ENCODE measurements at regions not wholly inside any gene's neighbourhood (a gene's known extent, or its start where the extent isn't known, plus 50 kb on each side); places are given as distances from the start of the nearest gene placed in this dataset.

DNA sequence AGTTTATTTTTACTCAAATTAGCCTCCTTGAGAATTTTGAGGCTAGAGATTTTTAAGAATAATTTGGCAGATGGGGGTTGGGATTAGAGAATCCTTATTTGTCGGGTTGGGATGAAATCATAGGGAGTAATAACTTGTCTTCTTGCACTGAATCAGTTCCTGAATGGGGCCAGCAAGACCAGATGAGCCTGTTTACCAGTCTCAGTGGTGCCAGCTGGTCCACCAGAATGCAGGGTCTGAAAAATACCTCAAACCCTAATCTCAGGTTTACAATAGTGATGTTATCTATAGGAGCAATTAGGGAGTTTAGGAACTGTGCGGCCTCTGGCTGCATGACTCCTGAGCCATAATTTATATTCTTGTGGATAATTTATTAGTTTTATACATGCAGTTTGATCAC is 705.9 kb upstream of the AGA start:
- TF ChIP-seq, protein P1, sequence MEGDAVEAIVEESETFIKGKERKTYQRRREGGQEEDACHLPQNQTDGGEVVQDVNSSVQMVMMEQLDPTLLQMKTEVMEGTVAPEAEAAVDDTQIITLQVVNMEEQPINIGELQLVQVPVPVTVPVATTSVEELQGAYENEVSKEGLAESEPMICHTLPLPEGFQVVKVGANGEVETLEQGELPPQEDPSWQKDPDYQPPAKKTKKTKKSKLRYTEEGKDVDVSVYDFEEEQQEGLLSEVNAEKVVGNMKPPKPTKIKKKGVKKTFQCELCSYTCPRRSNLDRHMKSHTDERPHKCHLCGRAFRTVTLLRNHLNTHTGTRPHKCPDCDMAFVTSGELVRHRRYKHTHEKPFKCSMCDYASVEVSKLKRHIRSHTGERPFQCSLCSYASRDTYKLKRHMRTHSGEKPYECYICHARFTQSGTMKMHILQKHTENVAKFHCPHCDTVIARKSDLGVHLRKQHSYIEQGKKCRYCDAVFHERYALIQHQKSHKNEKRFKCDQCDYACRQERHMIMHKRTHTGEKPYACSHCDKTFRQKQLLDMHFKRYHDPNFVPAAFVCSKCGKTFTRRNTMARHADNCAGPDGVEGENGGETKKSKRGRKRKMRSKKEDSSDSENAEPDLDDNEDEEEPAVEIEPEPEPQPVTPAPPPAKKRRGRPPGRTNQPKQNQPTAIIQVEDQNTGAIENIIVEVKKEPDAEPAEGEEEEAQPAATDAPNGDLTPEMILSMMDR (IDR thresholded peaks at IDR 0.05; ENCODE audit: unreplicated experiment in 3 of 3), result no peak

DNA sequence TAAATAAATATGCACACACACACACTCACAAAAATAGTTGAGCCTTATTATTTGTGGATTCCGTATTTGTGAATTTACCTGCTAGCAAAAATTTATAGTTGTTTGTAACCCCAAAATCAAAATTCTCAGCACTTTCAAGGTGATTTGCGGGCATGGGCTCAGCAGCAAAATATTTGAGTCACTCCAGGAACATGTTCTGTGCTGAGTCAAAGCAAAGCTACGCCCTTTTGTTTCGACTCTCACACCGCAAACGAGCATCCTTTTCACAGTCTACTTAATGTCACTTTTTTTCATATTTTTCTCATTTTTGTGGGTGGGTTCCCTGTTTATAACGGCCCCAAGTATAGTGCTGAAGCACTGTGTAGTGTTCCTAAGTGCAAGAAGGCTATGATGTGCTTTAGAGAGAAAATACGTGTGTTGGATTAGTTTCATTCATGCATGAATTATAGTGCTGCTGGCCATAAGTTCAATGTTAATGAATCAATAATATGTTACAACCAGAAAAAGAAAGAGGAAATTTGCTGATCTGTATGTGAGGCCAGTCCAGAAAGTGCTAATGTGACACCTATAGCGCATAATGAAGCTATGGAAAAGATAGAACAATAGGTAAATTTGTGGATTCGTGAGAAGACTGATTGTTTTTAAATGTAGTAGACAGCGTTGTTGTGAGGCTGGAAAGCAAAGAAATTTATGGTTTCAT is 723.2 kb upstream of the AGA start:
- Mint-ChIP-seq H3K36me3 (ENCODE audit: low read depth) (no peaks in the 10 kb centered on the region), H3K27me3 (ENCODE audit: low read depth) (no peaks in the 10 kb centered on the region), H3K27ac (peak overlapping the region in 1 of 3 experiments; percentile 9), H3K4me1 (no peaks in the 10 kb centered on the region), H3K4me3 (no peak overlapping the region), H3K9me3 (peaks cover 7% of the 10 kb centered on the region)
- TF ChIP-seq, protein P1 (IDR thresholded peaks at IDR 0.05; ENCODE audit: unreplicated experiment in 3 of 3), result no peak

More for the DNA sequence above, 705.9 kb upstream of the AGA start:
- no peaks in the 10 kb centered on the region for H3K27me3 Mint-ChIP-seq (ENCODE audit: low read depth)
- H3K9me3 Mint-ChIP-seq, result peaks cover under 1% of the 10 kb centered on the region
- no peaks in the 10 kb centered on the region for H3K36me3 Mint-ChIP-seq (ENCODE audit: low read depth)
- no peak overlapping the region for H3K27ac Mint-ChIP-seq
- no peaks in the 10 kb centered on the region for H3K4me1 Mint-ChIP-seq
- no peak overlapping the region for H3K4me3 Mint-ChIP-seq

DNA sequence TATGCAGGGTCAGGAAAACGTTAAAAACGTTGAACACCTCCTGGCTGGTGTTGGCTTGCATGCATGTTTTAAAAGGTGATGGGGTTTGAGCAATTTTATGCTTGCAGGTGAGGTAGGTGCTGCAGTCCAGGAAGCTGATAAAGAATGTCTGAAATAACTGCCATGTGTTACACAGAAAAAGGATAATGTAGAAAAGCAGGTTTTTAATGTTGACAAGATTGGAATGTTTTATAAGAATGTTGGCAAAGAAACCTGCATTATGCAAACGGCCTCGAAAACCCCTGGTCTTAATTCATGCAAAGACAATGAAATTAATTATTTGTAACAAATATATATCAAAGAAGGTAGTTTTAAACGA is 723.7 kb upstream of the AGA start:
- Mint-ChIP-seq H3K27me3 (ENCODE audit: low read depth) (no peaks in the 10 kb centered on the region), H3K4me3 (no peak overlapping the region), H3K9me3 (peaks cover 6% of the 10 kb centered on the region), H3K4me1 (no peaks in the 10 kb centered on the region), H3K36me3 (ENCODE audit: low read depth) (no peaks in the 10 kb centered on the region), H3K27ac (peak overlapping the region in 1 of 3 experiments; percentile 9)
- TF ChIP-seq, protein P1 (IDR thresholded peaks at IDR 0.05; ENCODE audit: unreplicated experiment in 3 of 3), result no peak

DNA sequence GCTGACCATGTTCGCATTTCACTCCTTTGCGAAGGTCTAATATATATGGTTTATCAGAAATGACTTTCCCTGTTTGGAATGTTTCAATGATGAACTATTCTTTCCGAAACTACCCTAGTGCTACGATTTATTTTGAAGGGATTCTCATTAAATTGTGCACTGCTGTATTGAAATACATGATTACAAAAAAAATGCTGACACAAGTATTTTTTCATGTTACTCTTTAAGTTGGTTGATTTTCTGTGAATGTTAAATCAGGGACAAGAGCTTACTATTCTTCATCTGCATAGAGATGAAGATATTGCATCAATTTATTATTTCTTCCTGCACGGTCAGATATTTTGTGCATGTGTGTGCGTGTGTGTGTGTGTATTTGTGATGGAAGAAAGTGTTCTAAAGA is 731.5 kb upstream of the AGA start:
- TF ChIP-seq, protein P1 (IDR thresholded peaks at IDR 0.05; ENCODE audit: unreplicated experiment in 3 of 3), result no peak
- Mint-ChIP-seq H3K4me3 (no peak overlapping the region), H3K9me3 (no peaks in the 10 kb centered on the region), H3K36me3 (ENCODE audit: low read depth) (no peaks in the 10 kb centered on the region), H3K27me3 (ENCODE audit: low read depth) (no peaks in the 10 kb centered on the region), H3K4me1 (no peaks in the 10 kb centered on the region), H3K27ac (no peak overlapping the region)

DNA sequence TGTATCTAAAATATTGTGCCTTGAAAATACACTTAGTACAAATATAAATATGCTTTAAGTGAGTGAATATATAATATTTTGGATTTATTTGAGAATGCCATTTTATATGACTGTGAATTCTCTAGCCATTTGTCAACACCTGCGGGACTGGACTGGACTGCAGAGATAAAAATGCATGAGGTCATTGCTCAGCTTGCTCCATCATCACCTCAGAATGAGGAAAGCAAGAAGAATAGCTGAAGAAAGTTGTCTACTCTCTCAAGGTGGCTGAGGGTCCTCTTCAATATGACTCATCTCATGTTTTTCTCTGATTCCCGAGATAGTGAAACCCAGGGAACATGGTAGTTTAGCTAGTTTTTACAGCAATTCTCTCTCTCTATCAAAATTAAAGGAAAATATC is 732.5 kb upstream of the AGA start:
- TF ChIP-seq, protein P1 (IDR thresholded peaks at IDR 0.05; ENCODE audit: unreplicated experiment in 3 of 3), result no peak
- Mint-ChIP-seq H3K4me3 (no peak overlapping the region), H3K27me3 (ENCODE audit: low read depth) (no peaks in the 10 kb centered on the region), H3K27ac (no peak overlapping the region), H3K36me3 (ENCODE audit: low read depth) (no peaks in the 10 kb centered on the region), H3K4me1 (no peaks in the 10 kb centered on the region), H3K9me3 (peaks cover 2% of the 10 kb centered on the region)

DNA sequence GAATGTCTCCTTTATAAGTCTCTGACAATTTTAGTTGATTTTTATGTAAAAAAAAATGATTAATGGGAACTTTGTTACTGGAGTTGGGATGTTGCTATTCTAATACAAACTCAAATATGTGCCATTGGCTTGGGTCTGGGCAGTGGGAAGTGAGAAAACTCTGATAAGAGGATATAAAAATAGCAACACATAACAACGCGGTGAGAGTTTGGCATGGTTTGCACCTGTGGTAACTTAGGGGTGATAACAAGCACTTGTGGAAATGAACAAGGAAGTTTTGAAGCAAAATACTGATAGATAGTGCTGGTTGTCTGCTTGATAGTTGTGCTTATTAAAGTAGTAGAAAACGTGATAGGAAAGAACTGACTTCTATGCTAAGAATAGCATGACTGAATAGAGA is 743.3 kb upstream of the AGA start:
- Mint-ChIP-seq H3K36me3 (ENCODE audit: low read depth) (no peaks in the 10 kb centered on the region), H3K4me1 (no peaks in the 10 kb centered on the region), H3K27ac (no peak overlapping the region), H3K9me3 (no peaks in the 10 kb centered on the region), H3K27me3 (ENCODE audit: low read depth) (no peaks in the 10 kb centered on the region), H3K4me3 (no peak overlapping the region)
- TF ChIP-seq, protein P1 (IDR thresholded peaks at IDR 0.05; ENCODE audit: unreplicated experiment in 3 of 3), result no peak
